ENCODE measurements at regions not wholly inside any gene's neighbourhood (a gene's known extent, or its start where the extent isn't known, plus 50 kb on each side); places are given as distances from the start of the nearest gene placed in this dataset.

GRCh38 chr9:118459913-118460312, 755.7 kb downstream of the TLR4 start:
- BruUV-seq (replicated peaks), result no TSS peak
- no peak for ATAC-seq

DNA sequence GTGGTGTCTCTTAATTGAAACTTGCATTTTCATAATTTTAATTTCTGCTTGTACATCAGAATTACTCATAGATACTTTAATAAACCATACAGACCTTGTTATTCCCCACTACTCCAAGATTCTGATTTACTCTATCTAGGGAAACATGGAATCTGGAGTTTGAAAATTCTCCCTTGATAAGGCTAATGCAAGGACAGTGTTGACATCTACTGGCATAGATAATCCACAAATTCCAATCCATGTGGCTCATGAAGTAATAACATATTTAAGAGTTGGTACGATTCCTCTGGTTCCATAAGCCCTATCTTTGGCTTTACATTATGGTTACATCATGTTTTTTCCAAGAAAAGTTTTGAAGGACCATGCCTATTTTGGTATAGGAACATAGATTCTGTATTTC, 759.2 kb downstream of the TLR4 start:
- ChIA-PET CTCF (no interaction called here), POLR2A (no interaction called here)
- DNase-seq (ENCODE audit: low read depth, low spot score), result no peak
- no peaks in the 10 kb centered on the region for H3K36me3 ChIP-seq (ENCODE audit: control insufficient read depth, insufficient read depth, low read length)
- no peaks in the 10 kb centered on the region for H3K9me3 ChIP-seq (ENCODE audit: control insufficient read depth, insufficient read depth, low read depth, low read length)
- ATAC-seq, result no peak
- intact Hi-C loops (cut with micrococcal nuclease; ENCODE audit: unreplicated experiment), result no loop called here
- in situ Hi-C loops (cut with HindIII; ENCODE audit: low pct_unique_long_range_greater_than_20kb, low sequenced_read_pairs), result no loop called here
- no peaks in the 10 kb centered on the region for H3K27me3 ChIP-seq (ENCODE audit: control insufficient read depth, insufficient read depth, low read length)
- no TSS peak for BruUV-seq (replicated peaks)
- TF ChIP-seq SIN3A (IDR thresholded peaks at IDR 0.05; ENCODE audit: borderline replicate concordance, insufficient read depth, low read depth, low read length), result no peak
- TF ChIP-seq TCF7L2 (IDR thresholded peaks at IDR 0.05; ENCODE audit: low read depth, low read length), result no peak
- TF ChIP-seq POLR2AphosphoS5 (IDR thresholded peaks at IDR 0.05; ENCODE audit: low read depth, low read length), result no peak
- H3K4me1 ChIP-seq (ENCODE audit: control insufficient read depth, insufficient read depth, low read length), result no peaks in the 10 kb centered on the region
- H3K27ac ChIP-seq (ENCODE audit: low read length), result no peak overlapping the region
- H3K4me3 ChIP-seq (ENCODE audit: low read depth in 2 of 2, low read length in 2 of 2), result no peak overlapping the region

More at GRCh38 chr9:118459913-118460312, 755.7 kb downstream of the TLR4 start:
- Histone ChIP-seq H3K4me1 (ENCODE audit: control insufficient read depth, insufficient read depth, low read length) (no peaks in the 10 kb centered on the region), H3K27ac (ENCODE audit: low read length) (no peak overlapping the region), H3K9me3 (ENCODE audit: control insufficient read depth, insufficient read depth, low read depth, low read length) (no peaks in the 10 kb centered on the region), H3K27me3 (ENCODE audit: control insufficient read depth, insufficient read depth, low read length) (no peaks in the 10 kb centered on the region), H3K36me3 (ENCODE audit: control insufficient read depth, insufficient read depth, low read length) (no peaks in the 10 kb centered on the region), H3K4me3 (ENCODE audit: low read depth in 2 of 2, low read length in 2 of 2) (no peak overlapping the region)
- intact Hi-C loops (cut with micrococcal nuclease; ENCODE audit: unreplicated experiment) (no loop called here), in situ Hi-C loops (cut with HindIII; ENCODE audit: low pct_unique_long_range_greater_than_20kb, low sequenced_read_pairs) (no loop called here)
- DNase-seq (ENCODE audit: low read depth, low spot score), result no peak
- POLR2A ChIA-PET, result no interaction called here
- CTCF ChIA-PET, result no interaction called here
- no peak for TF ChIP-seq POLR2AphosphoS5 (IDR thresholded peaks at IDR 0.05; ENCODE audit: low read depth, low read length)
- TF ChIP-seq TCF7L2 (IDR thresholded peaks at IDR 0.05; ENCODE audit: low read depth, low read length), result no peak
- TF ChIP-seq, protein P1, sequence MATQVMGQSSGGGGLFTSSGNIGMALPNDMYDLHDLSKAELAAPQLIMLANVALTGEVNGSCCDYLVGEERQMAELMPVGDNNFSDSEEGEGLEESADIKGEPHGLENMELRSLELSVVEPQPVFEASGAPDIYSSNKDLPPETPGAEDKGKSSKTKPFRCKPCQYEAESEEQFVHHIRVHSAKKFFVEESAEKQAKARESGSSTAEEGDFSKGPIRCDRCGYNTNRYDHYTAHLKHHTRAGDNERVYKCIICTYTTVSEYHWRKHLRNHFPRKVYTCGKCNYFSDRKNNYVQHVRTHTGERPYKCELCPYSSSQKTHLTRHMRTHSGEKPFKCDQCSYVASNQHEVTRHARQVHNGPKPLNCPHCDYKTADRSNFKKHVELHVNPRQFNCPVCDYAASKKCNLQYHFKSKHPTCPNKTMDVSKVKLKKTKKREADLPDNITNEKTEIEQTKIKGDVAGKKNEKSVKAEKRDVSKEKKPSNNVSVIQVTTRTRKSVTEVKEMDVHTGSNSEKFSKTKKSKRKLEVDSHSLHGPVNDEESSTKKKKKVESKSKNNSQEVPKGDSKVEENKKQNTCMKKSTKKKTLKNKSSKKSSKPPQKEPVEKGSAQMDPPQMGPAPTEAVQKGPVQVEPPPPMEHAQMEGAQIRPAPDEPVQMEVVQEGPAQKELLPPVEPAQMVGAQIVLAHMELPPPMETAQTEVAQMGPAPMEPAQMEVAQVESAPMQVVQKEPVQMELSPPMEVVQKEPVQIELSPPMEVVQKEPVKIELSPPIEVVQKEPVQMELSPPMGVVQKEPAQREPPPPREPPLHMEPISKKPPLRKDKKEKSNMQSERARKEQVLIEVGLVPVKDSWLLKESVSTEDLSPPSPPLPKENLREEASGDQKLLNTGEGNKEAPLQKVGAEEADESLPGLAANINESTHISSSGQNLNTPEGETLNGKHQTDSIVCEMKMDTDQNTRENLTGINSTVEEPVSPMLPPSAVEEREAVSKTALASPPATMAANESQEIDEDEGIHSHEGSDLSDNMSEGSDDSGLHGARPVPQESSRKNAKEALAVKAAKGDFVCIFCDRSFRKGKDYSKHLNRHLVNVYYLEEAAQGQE (IDR thresholded peaks at IDR 0.05; ENCODE audit: insufficient read depth in 1 of 2, low read depth in 2 of 2, low read length in 1 of 2), result no peak
- TF ChIP-seq, protein P2, sequence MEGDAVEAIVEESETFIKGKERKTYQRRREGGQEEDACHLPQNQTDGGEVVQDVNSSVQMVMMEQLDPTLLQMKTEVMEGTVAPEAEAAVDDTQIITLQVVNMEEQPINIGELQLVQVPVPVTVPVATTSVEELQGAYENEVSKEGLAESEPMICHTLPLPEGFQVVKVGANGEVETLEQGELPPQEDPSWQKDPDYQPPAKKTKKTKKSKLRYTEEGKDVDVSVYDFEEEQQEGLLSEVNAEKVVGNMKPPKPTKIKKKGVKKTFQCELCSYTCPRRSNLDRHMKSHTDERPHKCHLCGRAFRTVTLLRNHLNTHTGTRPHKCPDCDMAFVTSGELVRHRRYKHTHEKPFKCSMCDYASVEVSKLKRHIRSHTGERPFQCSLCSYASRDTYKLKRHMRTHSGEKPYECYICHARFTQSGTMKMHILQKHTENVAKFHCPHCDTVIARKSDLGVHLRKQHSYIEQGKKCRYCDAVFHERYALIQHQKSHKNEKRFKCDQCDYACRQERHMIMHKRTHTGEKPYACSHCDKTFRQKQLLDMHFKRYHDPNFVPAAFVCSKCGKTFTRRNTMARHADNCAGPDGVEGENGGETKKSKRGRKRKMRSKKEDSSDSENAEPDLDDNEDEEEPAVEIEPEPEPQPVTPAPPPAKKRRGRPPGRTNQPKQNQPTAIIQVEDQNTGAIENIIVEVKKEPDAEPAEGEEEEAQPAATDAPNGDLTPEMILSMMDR (IDR thresholded peaks at IDR 0.05), result no peak
- TF ChIP-seq SIN3A (IDR thresholded peaks at IDR 0.05; ENCODE audit: borderline replicate concordance, insufficient read depth, low read depth, low read length), result no peak

DNA sequence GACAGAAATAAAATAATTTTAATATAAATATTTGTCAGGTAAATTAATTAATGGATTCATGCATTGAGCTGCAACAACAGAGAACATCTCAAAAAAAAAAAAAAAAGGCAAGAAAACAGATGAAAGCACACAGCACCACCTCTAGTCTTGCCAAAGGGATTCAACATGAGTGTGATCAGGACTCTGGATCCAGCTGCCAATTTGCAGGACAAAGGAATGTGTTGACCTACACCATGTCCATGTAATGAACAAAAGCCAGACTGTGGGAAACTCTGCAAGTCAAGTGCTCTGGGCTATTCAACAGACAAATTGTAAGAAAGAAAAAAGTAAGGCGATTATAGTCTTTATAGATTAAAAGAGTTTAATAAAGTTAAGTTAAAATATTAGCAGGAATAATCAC, 769.3 kb downstream of the TLR4 start:
- H3K4me1 ChIP-seq (ENCODE audit: control insufficient read depth, insufficient read depth, low read length), result no peaks in the 10 kb centered on the region
- no TSS peak for BruUV-seq (replicated peaks)
- ATAC-seq (no peak), DNase-seq (ENCODE audit: low read depth, low spot score) (no peak)
- TF ChIP-seq SIN3A (IDR thresholded peaks at IDR 0.05; ENCODE audit: borderline replicate concordance, insufficient read depth, low read depth, low read length) (no peak), POLR2AphosphoS5 (IDR thresholded peaks at IDR 0.05; ENCODE audit: low read depth, low read length) (no peak), TCF7L2 (IDR thresholded peaks at IDR 0.05; ENCODE audit: low read depth, low read length) (no peak)
- TF ChIP-seq, protein P1 (IDR thresholded peaks at IDR 0.05; ENCODE audit: insufficient read depth in 1 of 2, low read depth in 2 of 2, low read length in 1 of 2), result no peak
- TF ChIP-seq, protein P2 (IDR thresholded peaks at IDR 0.05), result no peak
- no peaks in the 10 kb centered on the region for H3K9me3 ChIP-seq (ENCODE audit: control insufficient read depth, insufficient read depth, low read depth, low read length)
- in situ Hi-C loops (cut with HindIII; ENCODE audit: low pct_unique_long_range_greater_than_20kb, low sequenced_read_pairs) (no loop called here), intact Hi-C loops (cut with micrococcal nuclease; ENCODE audit: unreplicated experiment) (no loop called here)
- no peaks in the 10 kb centered on the region for H3K27me3 ChIP-seq (ENCODE audit: control insufficient read depth, insufficient read depth, low read length)
- no peak overlapping the region for H3K4me3 ChIP-seq (ENCODE audit: low read depth in 2 of 2, low read length in 2 of 2)
- ChIA-PET CTCF (no interaction called here), POLR2A (no interaction called here)
- no peak overlapping the region for H3K27ac ChIP-seq (ENCODE audit: low read length)
- H3K36me3 ChIP-seq (ENCODE audit: control insufficient read depth, insufficient read depth, low read length), result no peaks in the 10 kb centered on the region

Data from Panc1 (cell line).